HFFc6 (cell line): ENCODE measurements at regions not wholly inside any gene's neighbourhood (a gene's known extent, or its start where the extent isn't known, plus 50 kb on each side); places are given as distances from the start of the nearest gene placed in this dataset.
A peak's percentile ranks its signal among the peaks of the same experiment; 100 is the strongest.

Experiments used
- DNase-seq: peaks from one replicate; pipeline ENCODE4 v3.0.0-alpha.2; 2018
- H3K27ac Mint-ChIP-seq: 2 replicates; pipeline ENCODE4 v1.8.0; 2020; ENCODE audit warnings: mild to moderate bottlenecking, mixed read lengths
- H3K27me3 Mint-ChIP-seq: 2 replicates; pipeline ENCODE4 v1.8.0; 2021; ENCODE audit warnings: mild to moderate bottlenecking, moderate library complexity, mixed read lengths; ENCODE audit not compliant: insufficient read depth
- H3K36me3 Mint-ChIP-seq: 2 replicates; pipeline ENCODE4 v1.8.0; 2021; ENCODE audit warnings: low read depth, mixed read lengths
- H3K4me1 Mint-ChIP-seq: 2 replicates; pipeline ENCODE4 v1.8.0; 2020; ENCODE audit warnings: low read depth, mixed read lengths
- H3K4me3 Mint-ChIP-seq: 2 replicates; pipeline ENCODE4 v1.8.0; 2020; ENCODE audit warnings: mild to moderate bottlenecking, moderate library complexity, mixed read lengths
- H3K9me3 Mint-ChIP-seq: 2 replicates; pipeline ENCODE4 v1.8.0; 2020; ENCODE audit warnings: mild to moderate bottlenecking, mixed read lengths
- TF ChIP-seq, protein P1 (sequence below): fragments of 200-600 bp; sonication (generic); IDR thresholded peaks from 2 replicates; pipeline ENCODE4 v1.5.0; 2021; ENCODE audit warnings: antibody characterized with exemption, mild to moderate bottlenecking

DNA sequence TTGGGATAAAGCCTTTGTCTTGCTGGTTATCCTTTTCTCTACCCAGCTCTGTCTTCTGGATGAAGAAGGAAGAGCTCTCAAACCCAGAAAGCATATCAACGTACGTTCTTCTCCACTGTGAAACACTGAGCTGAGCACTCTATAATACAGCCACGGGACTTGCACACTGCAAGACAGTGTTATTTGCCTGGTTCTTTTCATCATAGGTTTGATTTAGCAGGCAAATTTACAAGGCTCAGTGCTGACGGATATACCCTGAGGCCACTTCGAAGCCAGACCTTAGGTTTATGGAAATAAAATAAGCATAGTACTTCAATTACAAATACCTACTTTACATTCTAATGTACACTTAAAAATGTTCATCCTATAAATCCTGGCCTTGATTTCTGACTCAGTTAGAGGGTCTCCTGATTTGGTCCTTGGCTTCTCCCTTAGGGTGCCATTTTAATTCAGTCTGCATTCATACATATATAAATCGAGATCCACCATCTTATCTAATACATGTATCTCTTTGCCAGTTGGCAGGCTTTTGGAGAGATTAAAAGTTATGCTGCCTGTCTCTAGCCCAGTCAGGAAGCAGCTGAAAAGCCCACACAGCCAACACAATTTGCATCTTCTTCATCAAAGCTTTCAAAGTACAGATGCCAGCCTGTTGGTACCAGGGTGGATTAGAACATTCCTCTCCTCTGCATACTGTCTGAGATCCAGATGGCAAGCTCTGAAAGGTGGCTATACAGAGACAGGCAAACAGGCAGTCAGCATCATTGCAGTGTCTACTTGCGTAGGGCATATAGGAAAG, 194.4 kb downstream of the DEPDC1B start:
- Mint-ChIP-seq H3K4me3 (no peak overlapping the region), H3K9me3 (peaks cover 3% of the 10 kb centered on the region; the same call in 1 of the 2 replicates), H3K36me3 (no peaks in the 10 kb centered on the region), H3K4me1 (no peaks in the 10 kb centered on the region), H3K27me3 (no peaks in the 10 kb centered on the region; the same call in 1 of the 2 replicates), H3K27ac (no peak overlapping the region)
- DNase-seq: no peak
- TF ChIP-seq, protein P1, sequence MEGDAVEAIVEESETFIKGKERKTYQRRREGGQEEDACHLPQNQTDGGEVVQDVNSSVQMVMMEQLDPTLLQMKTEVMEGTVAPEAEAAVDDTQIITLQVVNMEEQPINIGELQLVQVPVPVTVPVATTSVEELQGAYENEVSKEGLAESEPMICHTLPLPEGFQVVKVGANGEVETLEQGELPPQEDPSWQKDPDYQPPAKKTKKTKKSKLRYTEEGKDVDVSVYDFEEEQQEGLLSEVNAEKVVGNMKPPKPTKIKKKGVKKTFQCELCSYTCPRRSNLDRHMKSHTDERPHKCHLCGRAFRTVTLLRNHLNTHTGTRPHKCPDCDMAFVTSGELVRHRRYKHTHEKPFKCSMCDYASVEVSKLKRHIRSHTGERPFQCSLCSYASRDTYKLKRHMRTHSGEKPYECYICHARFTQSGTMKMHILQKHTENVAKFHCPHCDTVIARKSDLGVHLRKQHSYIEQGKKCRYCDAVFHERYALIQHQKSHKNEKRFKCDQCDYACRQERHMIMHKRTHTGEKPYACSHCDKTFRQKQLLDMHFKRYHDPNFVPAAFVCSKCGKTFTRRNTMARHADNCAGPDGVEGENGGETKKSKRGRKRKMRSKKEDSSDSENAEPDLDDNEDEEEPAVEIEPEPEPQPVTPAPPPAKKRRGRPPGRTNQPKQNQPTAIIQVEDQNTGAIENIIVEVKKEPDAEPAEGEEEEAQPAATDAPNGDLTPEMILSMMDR: no peak

DNA sequence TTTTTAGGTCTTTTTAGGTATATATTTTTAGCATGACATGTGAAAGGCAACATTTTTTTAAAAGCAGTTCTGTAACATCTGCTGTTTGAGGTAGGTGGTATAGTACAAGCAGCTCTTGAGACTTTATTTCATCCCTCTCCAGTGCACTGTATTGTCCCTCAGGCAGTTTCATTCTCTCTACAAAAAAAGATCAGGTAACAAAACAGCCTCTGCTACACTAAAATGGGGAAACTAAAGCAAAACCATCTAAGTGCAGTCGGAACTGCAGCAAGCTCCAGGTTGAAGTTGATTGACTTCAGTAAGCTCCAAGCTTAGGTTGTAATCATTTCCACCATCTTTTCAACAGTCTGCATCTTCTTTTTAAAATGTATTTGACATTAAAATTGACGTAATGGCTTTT, 195.6 kb downstream of the DEPDC1B start:
- H3K36me3 Mint-ChIP-seq: no peaks in the 10 kb centered on the region
- no peak overlapping the region for H3K4me3 Mint-ChIP-seq
- H3K27me3 Mint-ChIP-seq: peaks cover 2% of the 10 kb centered on the region; the same call in 1 of the 2 replicates
- TF ChIP-seq, protein P1: no peak
- no peak overlapping the region for H3K27ac Mint-ChIP-seq
- H3K4me1 Mint-ChIP-seq: no peaks in the 10 kb centered on the region
- H3K9me3 Mint-ChIP-seq: peaks cover under 1% of the 10 kb centered on the region; the same call in 1 of the 2 replicates
- no peak for DNase-seq

GRCh38 chr5:60503771-60504170, 196.2 kb downstream of the DEPDC1B start:
- H3K27ac Mint-ChIP-seq: no peak overlapping the region
- TF ChIP-seq, protein P1: no peak
- no peaks in the 10 kb centered on the region for H3K4me1 Mint-ChIP-seq
- H3K27me3 Mint-ChIP-seq: peaks cover 2% of the 10 kb centered on the region; the same call in 1 of the 2 replicates
- no peak overlapping the region for H3K4me3 Mint-ChIP-seq
- no peaks in the 10 kb centered on the region for H3K9me3 Mint-ChIP-seq
- no peaks in the 10 kb centered on the region for H3K36me3 Mint-ChIP-seq
- no peak for DNase-seq

- Mint-ChIP-seq H3K27me3 (peaks cover 2% of the 10 kb centered on the region; the same call in 1 of the 2 replicates), H3K9me3 (no peaks in the 10 kb centered on the region), H3K27ac (no peak overlapping the region), H3K36me3 (no peaks in the 10 kb centered on the region), H3K4me3 (no peak overlapping the region), H3K4me1 (peaks cover 23% of the 10 kb centered on the region; the same call in 1 of the 2 replicates)
- DNase-seq: peak; percentile 11
- TF ChIP-seq, protein P1: no peak
These were observed 202.1 kb downstream of the DEPDC1B start for GRCh38 chr5:60497706-60498500.

- TF ChIP-seq, protein P1: no peak
- Mint-ChIP-seq H3K4me1 (peaks cover 24% of the 10 kb centered on the region; the same call in 1 of the 2 replicates), H3K4me3 (no peak overlapping the region), H3K27me3 (peaks cover 2% of the 10 kb centered on the region; the same call in 1 of the 2 replicates), H3K9me3 (no peaks in the 10 kb centered on the region), H3K36me3 (no peaks in the 10 kb centered on the region), H3K27ac (no peak overlapping the region)
- no peak for DNase-seq
These were observed 204.1 kb downstream of the DEPDC1B start for GRCh38 chr5:60495644-60496520.
